Heart right ventricle (tissue), 16 donors: ENCODE measurements at regions not wholly inside any gene's neighbourhood (a gene's known extent, or its start where the extent isn't known, plus 50 kb on each side); places are given as distances from the start of the nearest gene placed in this dataset.

Experiments
- ATAC-seq, 8 donors: fragments of 200-7000 bp; cut with Tn5 transposase; one replicate each; pipeline ENCODE4 v1.9.1; 2020; ENCODE audit warnings: mild to moderate bottlenecking in 8 of 8, moderate library complexity in 8 of 8, moderate number of reproducible peaks in 1 of 8
- DNase-seq, 2 donors: peaks; one replicate each; pipeline ENCODE4 v3.0.0-alpha.2; 2020
- H3K27ac ChIP-seq, 10 donors: fragments of 200-600 bp; sonication (generic) in 2 of 10; one replicate each; pipeline versions ENCODE4 v1.5.0 to v1.8.0; 2020 to 2022; ENCODE audit warnings: mild to moderate bottlenecking in 3 of 10
- H3K27me3 ChIP-seq, 7 donors: fragments of 200-600 bp; one replicate each; pipeline ENCODE4 v1.8.0; 2021 to 2022; ENCODE audit warnings: mild to moderate bottlenecking in 2 of 7
- H3K36me3 ChIP-seq, 9 donors: fragments of 200-600 bp; sonication (generic) in 1 of 9; one replicate each; pipeline versions ENCODE4 v1.5.0 to v1.8.0; 2020 to 2022; ENCODE audit warnings: mild to moderate bottlenecking in 2 of 9
- H3K4me1 ChIP-seq, 9 donors: fragments of 200-600 bp; sonication (generic) in 1 of 9; one replicate each; pipeline versions ENCODE4 v1.5.0 to v1.8.0; 2020 to 2022; ENCODE audit warnings: mild to moderate bottlenecking in 4 of 9
- H3K4me3 ChIP-seq, 10 donors: fragments of 200-600 bp; sonication (generic) in 2 of 10; one replicate each; pipeline versions ENCODE4 v1.5.0 to v1.8.0; 2020 to 2022; ENCODE audit warnings: mild to moderate bottlenecking in 7 of 10, moderate library complexity in 2 of 10
- H3K9me3 ChIP-seq, 11 donors: fragments of 200-600 bp in 10 of 11; sonication (generic) in 2 of 11; one replicate each; pipeline versions ENCODE4 v1.5.0 to v1.8.0; 2013 to 2022; ENCODE audit warnings: mild to moderate bottlenecking in 2 of 11, control low read depth in 1 of 11, moderate library complexity in 1 of 11
- WGBS, 2 donors: extraction: QIAGEN DNeasy Blood & Tissue Kit; methylation state at CpG; one replicate each; pipeline ENCODE4 v1.1.7; 2013; ENCODE audit warnings: inconsistent platforms in 1 of 2; 5-methylcytosine and 5-hydroxymethylcytosine counted together
- intact Hi-C, 10 donors: fragments of 100-400 bp; cut with DNase I; formaldehyde crosslinking; loops; one replicate each; pipeline versions ENCODE4 v1.11.1 to v1.14.2; 2022
- TF ChIP-seq, protein P1 (sequence below), 9 donors: fragments of 200-600 bp; sonication (generic) in 2 of 9; IDR thresholded peaks; one replicate each; pipeline versions ENCODE4 v1.5.0 to v1.8.0; 2021 to 2022; ENCODE audit warnings: antibody characterized with exemption in 9 of 9, mild to moderate bottlenecking in 5 of 9, moderate library complexity in 1 of 9
- donor health status: Arrhythmogenic right ventricular cardiomyopathy.
- donor health status: ischemic (EF 13 %, LVEDD 7.1; RV severe dilation, severe dysfunction).
- donor health status: healthy with polysubstance abuse.
- donor health status: DM: no; HTN: yes; CAD: no.
- donor health status: DM: no; HTN: no; CAD: no.
- donor health status: ischemic (EF 25% LVEDD 6.9; RV normal size, moderate dysfunction).
- donor health status: ischemic (EF 25% LVEDD 5.7; RV mildly dilated, moderate dysfunction).
- donor health status: healthy.
- donor health status: DM: yes; HTN: yes; CAD: no.
- donor health status: Ischemic cardiomyopathy.
- donor health status: ischemic (EF 35%, LVEDD 5.7; RV mildly dilated, moderate dysfunction).
- donor health status: nonischemic (EF 11% LVEDD 7.7; RV severe dilation, severe dysfunction).
- donor health status: DM: yes; HTN: yes; CAD: no.
- donor health status: PGD.
- donor health status: ischemic (EF 29% LVEDD 5.4; RV normal size, mild dysfunction).
- donor health status: nonischemic (EF 23%, LVEDD 6.1; RV moderate dilation, normal function).

DNA sequence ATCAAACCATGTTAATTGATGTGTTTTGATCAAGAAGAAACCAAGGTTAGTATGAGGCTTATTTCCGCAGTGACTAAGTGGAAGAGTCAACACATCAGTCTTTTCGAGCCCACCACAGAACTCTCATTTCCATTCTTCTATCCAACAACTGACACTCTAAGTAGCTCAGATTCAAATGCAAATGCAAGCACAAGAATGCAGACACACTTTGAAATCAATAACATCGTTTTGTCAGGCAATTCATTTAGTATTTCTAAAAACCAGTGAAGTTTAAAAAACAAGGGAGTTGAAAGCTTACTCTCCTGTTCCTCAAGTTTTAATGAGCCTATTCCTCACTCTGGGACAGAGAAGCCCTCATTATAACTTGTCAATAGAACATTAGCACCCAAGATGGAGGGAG is 433.1 kb downstream of the ZIC3 start:
- TF ChIP-seq, protein P1, sequence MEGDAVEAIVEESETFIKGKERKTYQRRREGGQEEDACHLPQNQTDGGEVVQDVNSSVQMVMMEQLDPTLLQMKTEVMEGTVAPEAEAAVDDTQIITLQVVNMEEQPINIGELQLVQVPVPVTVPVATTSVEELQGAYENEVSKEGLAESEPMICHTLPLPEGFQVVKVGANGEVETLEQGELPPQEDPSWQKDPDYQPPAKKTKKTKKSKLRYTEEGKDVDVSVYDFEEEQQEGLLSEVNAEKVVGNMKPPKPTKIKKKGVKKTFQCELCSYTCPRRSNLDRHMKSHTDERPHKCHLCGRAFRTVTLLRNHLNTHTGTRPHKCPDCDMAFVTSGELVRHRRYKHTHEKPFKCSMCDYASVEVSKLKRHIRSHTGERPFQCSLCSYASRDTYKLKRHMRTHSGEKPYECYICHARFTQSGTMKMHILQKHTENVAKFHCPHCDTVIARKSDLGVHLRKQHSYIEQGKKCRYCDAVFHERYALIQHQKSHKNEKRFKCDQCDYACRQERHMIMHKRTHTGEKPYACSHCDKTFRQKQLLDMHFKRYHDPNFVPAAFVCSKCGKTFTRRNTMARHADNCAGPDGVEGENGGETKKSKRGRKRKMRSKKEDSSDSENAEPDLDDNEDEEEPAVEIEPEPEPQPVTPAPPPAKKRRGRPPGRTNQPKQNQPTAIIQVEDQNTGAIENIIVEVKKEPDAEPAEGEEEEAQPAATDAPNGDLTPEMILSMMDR (IDR thresholded peaks at IDR 0.05): no peak
- H3K27ac ChIP-seq: no peak overlapping the region
- DNase-seq (no peak), ATAC-seq (no peak)
- no peak overlapping the region for H3K4me3 ChIP-seq
- no peaks in the 10 kb centered on the region for H3K9me3 ChIP-seq
- WGBS, 2 donors: 70 to 76% methylated on average over 3 of the region's 3 CpGs
- H3K36me3 ChIP-seq: no peaks in the 10 kb centered on the region
- H3K27me3 ChIP-seq: no peaks in the 10 kb centered on the region
- intact Hi-C loops: no loop called here
- no peaks in the 10 kb centered on the region for H3K4me1 ChIP-seq

DNA sequence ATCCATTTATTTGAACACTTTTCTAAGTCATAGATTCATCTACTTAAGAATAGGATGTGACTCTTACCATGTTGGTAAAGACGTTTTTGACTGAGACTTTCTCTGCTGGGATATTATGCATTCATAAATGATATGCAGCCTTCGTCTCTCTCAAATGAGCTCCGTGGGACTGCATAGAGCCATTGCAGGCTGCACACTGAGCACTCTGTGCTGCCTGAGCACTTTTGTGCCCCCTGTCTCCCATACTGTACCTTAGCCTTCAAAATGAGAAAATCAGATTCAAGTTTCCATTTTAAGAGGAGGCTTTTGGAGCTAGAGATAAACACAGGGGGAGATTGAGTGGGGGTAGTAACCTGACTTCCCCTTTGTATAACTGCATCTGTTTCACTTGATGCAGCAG is 433.6 kb downstream of the ZIC3 start:
- intact Hi-C loops: no loop called here

DNA sequence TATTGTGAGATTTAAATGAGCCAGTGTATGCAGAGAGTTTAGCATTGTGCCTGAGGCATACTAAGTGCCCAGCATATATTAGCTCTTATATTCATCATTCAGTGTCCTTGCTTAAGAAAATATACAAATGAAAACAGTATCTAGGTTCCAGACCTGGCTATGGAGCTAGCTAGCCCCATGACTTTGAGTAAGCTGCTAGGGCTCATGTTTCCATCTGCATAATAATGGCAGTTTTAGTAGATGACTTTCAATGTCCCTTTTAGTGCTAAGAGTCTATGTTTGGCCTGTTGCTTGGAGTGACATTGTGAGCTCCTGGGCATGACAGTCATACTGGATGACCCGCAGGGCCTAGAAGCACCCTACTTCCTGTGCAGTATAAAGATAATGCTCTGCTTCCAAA is 435.3 kb downstream of the ZIC3 start:
- H3K4me3 ChIP-seq: no peak overlapping the region
- TF ChIP-seq, protein P1 (IDR thresholded peaks at IDR 0.05): no peak
- intact Hi-C loops: no loop called here
- H3K27ac ChIP-seq: no peak overlapping the region
- 69 to 83% methylated on average over 1 of the region's 1 CpG for WGBS, 2 donors
- H3K4me1 ChIP-seq: no peaks in the 10 kb centered on the region
- no peaks in the 10 kb centered on the region for H3K27me3 ChIP-seq
- DNase-seq (no peak), ATAC-seq (no peak)
- no peaks in the 10 kb centered on the region for H3K9me3 ChIP-seq
- H3K36me3 ChIP-seq: no peaks in the 10 kb centered on the region

More for the DNA sequence above, 433.6 kb downstream of the ZIC3 start:
- Histone ChIP-seq H3K27me3 (no peaks in the 10 kb centered on the region), H3K4me3 (no peak overlapping the region), H3K27ac (no peak overlapping the region), H3K36me3 (no peaks in the 10 kb centered on the region), H3K4me1 (no peaks in the 10 kb centered on the region), H3K9me3 (no peaks in the 10 kb centered on the region)
- DNase-seq (no peak), ATAC-seq (no peak)
- WGBS, 2 donors: 47 to 48% methylated on average over 3 of the region's 3 CpGs
- TF ChIP-seq, protein P1 (IDR thresholded peaks at IDR 0.05): no peak

DNA sequence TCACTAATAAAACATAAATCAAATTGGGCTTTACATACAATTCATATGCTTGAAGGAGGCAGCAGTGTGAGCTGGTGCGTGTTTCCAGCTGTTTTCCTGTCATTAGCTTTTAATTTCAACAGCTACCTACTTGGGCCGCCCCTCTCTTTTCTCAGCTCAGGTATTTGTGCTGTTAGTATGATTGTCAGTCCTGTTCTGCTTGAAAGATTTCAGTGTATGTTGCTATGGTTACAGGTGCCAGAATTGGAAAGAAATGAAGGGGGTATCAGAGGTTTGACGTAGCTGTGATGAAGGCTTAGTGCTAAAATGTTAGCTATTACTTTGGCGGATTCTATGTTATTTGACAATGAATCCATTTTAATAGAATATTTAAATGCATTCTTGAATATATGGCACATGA is 440.3 kb downstream of the ZIC3 start:
- Histone ChIP-seq H3K4me3 (no peak overlapping the region), H3K36me3 (no peaks in the 10 kb centered on the region), H3K9me3 (no peaks in the 10 kb centered on the region), H3K27ac (no peak overlapping the region), H3K27me3 (no peaks in the 10 kb centered on the region), H3K4me1 (no peaks in the 10 kb centered on the region)
- intact Hi-C loops: no loop called here
- TF ChIP-seq, protein P1 (IDR thresholded peaks at IDR 0.05): no peak
- WGBS, 2 donors: 84 to 85% methylated on average over 4 of the region's 4 CpGs
- ATAC-seq: no peak
- DNase-seq: no peak

DNA sequence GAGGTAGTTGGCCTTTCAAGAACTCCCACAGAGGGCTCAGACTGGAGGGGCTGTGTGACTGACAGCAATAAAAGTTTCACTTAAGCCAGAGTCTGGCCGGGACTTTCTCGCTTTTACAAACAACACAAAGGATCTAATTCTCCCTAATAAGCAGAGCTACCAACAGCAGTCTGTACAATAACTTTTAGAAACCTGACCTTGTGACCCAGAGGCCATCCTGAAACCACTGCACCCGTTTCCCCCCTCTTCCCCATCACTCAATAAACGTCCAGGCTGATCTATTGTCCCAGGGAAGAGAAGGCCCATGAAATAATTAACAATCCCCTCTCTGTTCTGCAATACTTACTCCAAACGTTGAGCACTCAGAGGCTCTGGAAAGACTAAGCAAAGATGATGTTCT is 442.4 kb downstream of the ZIC3 start:
- DNase-seq: no peak
- Histone ChIP-seq H3K27ac (no peak overlapping the region), H3K4me1 (no peaks in the 10 kb centered on the region), H3K9me3 (no peaks in the 10 kb centered on the region), H3K4me3 (no peak overlapping the region), H3K36me3 (no peaks in the 10 kb centered on the region), H3K27me3 (no peaks in the 10 kb centered on the region)
- TF ChIP-seq, protein P1 (IDR thresholded peaks at IDR 0.05): no peak
- WGBS, 2 donors: 39 to 52% methylated on average over 5 of the region's 5 CpGs
- intact Hi-C loops: no loop called here
- no peak for ATAC-seq
